Panc1 (cell line): ENCODE measurements at regions not wholly inside any gene's neighbourhood (a gene's known extent, or its start where the extent isn't known, plus 50 kb on each side); places are given as distances from the start of the nearest gene placed in this dataset.

Experiments
- CTCF ChIP-seq: fragments of 450-650 bp; IDR thresholded peaks from 2 replicates; pipeline ENCODE4 v1.5.1; 2017; ENCODE audit warnings: mild to moderate bottlenecking
- POLR2AphosphoS5 ChIP-seq: IDR thresholded peaks from 2 replicates; pipeline ENCODE4 v1.6.1; 2012; ENCODE audit warnings: mild to moderate bottlenecking, low read depth, low read length, moderate library complexity
- REST ChIP-seq, 2 experiments: IDR thresholded peaks; 2 replicates each; pipeline ENCODE4 v1.6.1; 2011 to 2012; ENCODE audit warnings: low read depth in 2 of 2, control low read depth in 1 of 2, low read length in 1 of 2, mild to moderate bottlenecking in 1 of 2, moderate library complexity in 1 of 2; ENCODE audit not compliant: insufficient read depth in 1 of 2

- TF ChIP-seq CTCF (no peak), POLR2AphosphoS5 (no peak), REST (IDR thresholded peaks at IDR 0.05; ENCODE audit: insufficient read depth in 1 of 2, low read depth in 2 of 2, low read length in 1 of 2) (no peak)
Observed at GRCh38 chr15:96948981-96949380, 618.5 kb downstream of the NR2F2 start.
